HepG2 (cell line): ENCODE measurements at regions not wholly inside any gene's neighbourhood (a gene's known extent, or its start where the extent isn't known, plus 50 kb on each side); places are given as distances from the start of the nearest gene placed in this dataset.
A peak's percentile ranks its signal among the peaks of the same experiment; 100 is the strongest.

Experiments
- ATAC-seq: fragments of 200-7000 bp; cut with Tn5 transposase; 3 replicates; pipeline ENCODE4 v1.9.1; 2020; ENCODE audit warnings: mild to moderate bottlenecking, moderate library complexity
- BruUV-seq: library from RNA; stranded (reverse); fragments of 400-500 nt; replicated peaks from 2 replicates; lab custom pipeline; 2021; lab: Mats Ljungman, UMichigan
- CTCF ChIA-PET: fragments of 300-600 bp; formaldehyde crosslinking; extraction: SDS; loops from one replicate; lab custom pipeline; 2021; ENCODE audit warnings: low total read pairs, inconsistent platforms, low intra/inter-chr PET ratio; lab: Yijun Ruan, JAX
- POLR2A ChIA-PET: fragments of 350-600 bp; sonication (Branson Sonifier 250); formaldehyde crosslinking; loops from one replicate; lab custom pipeline; 2020; ENCODE audit warnings: antibody characterized with exemption, inconsistent platforms; lab: Yijun Ruan, JAX
- DNase-seq: peaks from one replicate; pipeline ENCODE4 v3.0.0-alpha.2; 2015; ENCODE audit warnings: low spot score
- FAIRE-seq: peaks from 3 replicates; lab custom pipeline; 2011; peaks lifted over from hg19 to GRCh38; lab: Jason Lieb, UNC
- H2AFZ ChIP-seq: one replicate; pipeline ENCODE4 v1.6.1; 2011; ENCODE audit warnings: low read length, inconsistent platforms
- H3K27ac ChIP-seq: fragments of 300-600 bp; 3 replicates; pipeline ENCODE4 v1.8.0; 2011; ENCODE audit warnings: mixed run types, mild to moderate bottlenecking, mixed read lengths, low read length, inconsistent platforms; ENCODE audit not compliant: insufficient read depth; ENCODE audit errors: extremely low read length
- H3K27me3 ChIP-seq, 2 experiments: fragments of 200-600 bp in 1 of 2; 2 replicates in 1 of 2; 3 replicates in 1 of 2; pipeline versions ENCODE4 v1.6.0 to v1.8.0; 2011; ENCODE audit warnings: low read length in 2 of 2, mild to moderate bottlenecking in 2 of 2, moderate library complexity in 2 of 2, inconsistent platforms in 1 of 2; ENCODE audit not compliant: insufficient read depth in 2 of 2, control insufficient read depth in 1 of 2
- H3K36me3 ChIP-seq, 2 experiments: fragments of 200-600 bp in 1 of 2; replicated peaks in 1 of 2; 2 replicates in 1 of 2; 3 replicates in 1 of 2; pipeline versions ENCODE4 v1.5.1 to v1.8.0; 2011; ENCODE audit warnings: low read length in 2 of 2, inconsistent platforms in 1 of 2; ENCODE audit not compliant: insufficient read depth in 2 of 2, control insufficient read depth in 1 of 2
- H3K4me1 ChIP-seq: 2 replicates; pipeline ENCODE4 v1.5.1; 2012; ENCODE audit warnings: low read length, inconsistent platforms; ENCODE audit not compliant: insufficient read depth
- H3K4me2 ChIP-seq: 2 replicates; pipeline ENCODE4 v1.6.0; 2011; ENCODE audit warnings: low read depth, low read length, inconsistent platforms
- H3K4me3 ChIP-seq, 3 experiments: fragments of 200-600 bp in 1 of 3; sonication (generic), shearing (Covaris generic) in 1 of 3; replicated peaks in 1 of 3; 2 replicates each; pipeline ENCODE4 v1.5.1; 2011 to 2016; ENCODE audit warnings: low read length in 3 of 3, inconsistent platforms in 2 of 3, low read depth in 2 of 3, mild to moderate bottlenecking in 2 of 3, control low read depth in 1 of 3, mixed read lengths in 1 of 3; ENCODE audit not compliant: insufficient read depth in 1 of 3
- H3K79me2 ChIP-seq: one replicate; pipeline ENCODE4 v1.6.1; 2011; ENCODE audit warnings: low read length, inconsistent platforms; ENCODE audit not compliant: insufficient read depth
- H3K9ac ChIP-seq: 2 replicates; pipeline ENCODE4 v1.6.0; 2011; ENCODE audit warnings: mild to moderate bottlenecking, low read depth, low read length, inconsistent platforms; ENCODE audit not compliant: insufficient read depth
- H3K9me3 ChIP-seq: 2 replicates; pipeline ENCODE4 v1.5.1; 2012; ENCODE audit warnings: mild to moderate bottlenecking, low read length
- H4K20me1 ChIP-seq: 2 replicates; pipeline ENCODE4 v1.6.0; 2011; ENCODE audit warnings: inconsistent platforms, mild to moderate bottlenecking, low read length, moderate library complexity; ENCODE audit not compliant: insufficient read depth
- CEBPB ChIP-seq: IDR thresholded peaks from 2 replicates; pipeline ENCODE4 v1.6.1; 2011; ENCODE audit warnings: low read depth, low read length, improper control_type of control experiment, borderline replicate concordance
- CREB3 ChIP-seq: sonication (generic); formaldehyde crosslinking; IDR thresholded peaks from 2 replicates; pipeline ENCODE4 v1.5.0; 2020; ENCODE audit warnings: missing genetic modification reagents
- FUBP1 ChIP-seq: sonication (generic); formaldehyde crosslinking; IDR thresholded peaks from 2 replicates; pipeline ENCODE4 v1.5.1; 2020; ENCODE audit warnings: missing genetic modification reagents, mild to moderate bottlenecking, borderline replicate concordance
- KLF12 ChIP-seq: sonication (generic); formaldehyde crosslinking; IDR thresholded peaks from 2 replicates; pipeline ENCODE4 v1.4.0; 2020; ENCODE audit warnings: missing genetic modification reagents, borderline replicate concordance
- MTA3 ChIP-seq: sonication (generic); formaldehyde crosslinking; IDR thresholded peaks from 2 replicates; pipeline ENCODE4 v1.4.0; 2020; ENCODE audit warnings: missing genetic modification reagents
- ZNF354B ChIP-seq: sonication (generic); formaldehyde crosslinking; IDR thresholded peaks from 2 replicates; pipeline ENCODE4 v1.8.0; 2022; ENCODE audit warnings: mild to moderate bottlenecking, missing genetic modification reagents
- WGBS: methylation state at CpG from one replicate; pipeline ENCODE4 v1.1.6; 2017; ENCODE audit warnings: low lambda C conversion rate; 5-methylcytosine and 5-hydroxymethylcytosine counted together
- in situ Hi-C: cut with HindIII; loops from 2 replicates; pipeline ENCODE4 v1.10.0; 2017; ENCODE audit warnings: low pct_unique_long_range_greater_than_20kb; ENCODE audit not compliant: extremely low pct_ligation_motif_present
- intact Hi-C: fragments of 100-400 bp; cut with micrococcal nuclease; formaldehyde crosslinking; loops from one replicate; pipeline ENCODE4 v1.10.0; 2022; ENCODE audit not compliant: unreplicated experiment
- TF ChIP-seq, protein P1 (sequence below): sonication (generic); formaldehyde crosslinking; IDR thresholded peaks from 2 replicates; pipeline ENCODE4 v1.8.1; 2023; ENCODE audit warnings: mild to moderate bottlenecking, missing genetic modification reagents, borderline replicate concordance
- TF ChIP-seq, protein P2 (sequence below): sonication (generic); formaldehyde crosslinking; IDR thresholded peaks from 2 replicates; pipeline ENCODE4 v1.4.0; 2020; ENCODE audit warnings: missing genetic modification reagents

GRCh38 chr2:166658901-166659300 lies 164.9 kb upstream of the SCN7A start:
- no TSS peak for BruUV-seq
- no peaks in the 10 kb centered on the region for H3K4me1 ChIP-seq
- no peaks in the 10 kb centered on the region for H3K9me3 ChIP-seq
- no peaks in the 10 kb centered on the region for H3K79me2 ChIP-seq
- H2AFZ ChIP-seq: no peak overlapping the region
- FAIRE-seq (no peak), DNase-seq (no peak), ATAC-seq (no peak)
- no peak overlapping the region for H3K27ac ChIP-seq
- no peak for TF ChIP-seq MTA3 (CRISPR knock-in tag)
- TF ChIP-seq CREB3 (CRISPR knock-in tag): no peak
- TF ChIP-seq FUBP1 (CRISPR knock-in tag): no peak
- TF ChIP-seq, protein P1, sequence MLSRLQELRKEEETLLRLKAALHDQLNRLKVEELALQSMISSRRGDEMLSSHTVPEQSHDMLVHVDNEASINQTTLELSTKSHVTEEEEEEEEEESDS (CRISPR knock-in tag): no peak
- 84% methylated on average over 1 of the region's 1 CpG for WGBS
- POLR2A ChIA-PET: no interaction called here
- CTCF ChIA-PET: no interaction called here
- H3K4me2 ChIP-seq: no peak overlapping the region
- no peak overlapping the region for H3K9ac ChIP-seq
- in situ Hi-C loops (no loop called here), intact Hi-C loops (no loop called here)
- H3K27me3 ChIP-seq: no peaks in the 10 kb centered on the region
- H4K20me1 ChIP-seq: no peaks in the 10 kb centered on the region
- H3K4me3 ChIP-seq: no peak overlapping the region
- H3K36me3 ChIP-seq: no peaks in the 10 kb centered on the region

DNA sequence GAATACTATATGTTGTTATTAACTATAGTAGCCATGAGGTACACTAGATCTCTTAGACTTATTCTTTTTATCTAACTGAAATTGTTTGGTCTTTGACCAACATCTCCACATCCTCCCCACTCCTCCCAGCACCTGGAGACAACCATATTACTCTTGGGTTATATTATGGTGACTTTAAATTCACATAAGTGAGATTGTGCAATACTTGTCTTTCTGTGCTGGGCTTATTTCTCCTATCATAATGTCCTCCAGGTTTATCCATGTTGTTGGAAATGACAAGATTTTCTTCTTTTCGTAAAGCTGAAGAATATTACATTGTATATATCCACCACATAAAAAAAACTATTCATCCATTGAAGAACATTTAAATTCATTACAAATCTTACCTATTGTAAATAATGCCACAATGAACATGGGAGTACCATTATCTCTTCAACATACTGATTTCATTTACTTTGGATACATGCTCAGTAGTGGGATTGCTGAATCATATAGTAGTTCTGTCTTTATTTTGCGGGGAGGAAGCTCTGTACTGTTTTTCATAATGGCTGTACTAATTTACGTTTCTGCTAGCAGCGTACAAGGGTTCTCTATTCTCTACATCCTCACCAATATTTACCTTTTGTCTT lies 159.2 kb upstream of the SCN7A start:
- WGBS: 4% methylated on average over 4 of the region's 4 CpGs
- Histone ChIP-seq H3K4me2 (no peak overlapping the region), H3K79me2 (no peaks in the 10 kb centered on the region), H2AFZ (no peak overlapping the region), H3K4me3 (no peak overlapping the region), H3K27ac (no peak overlapping the region), H4K20me1 (no peaks in the 10 kb centered on the region), H3K36me3 (no peaks in the 10 kb centered on the region), H3K9me3 (no peaks in the 10 kb centered on the region), H3K27me3 (no peaks in the 10 kb centered on the region), H3K4me1 (no peaks in the 10 kb centered on the region), H3K9ac (no peak overlapping the region)
- DNase-seq (peak; percentile 6), ATAC-seq (no peak), FAIRE-seq (no peak)
- TF ChIP-seq, protein P2, sequence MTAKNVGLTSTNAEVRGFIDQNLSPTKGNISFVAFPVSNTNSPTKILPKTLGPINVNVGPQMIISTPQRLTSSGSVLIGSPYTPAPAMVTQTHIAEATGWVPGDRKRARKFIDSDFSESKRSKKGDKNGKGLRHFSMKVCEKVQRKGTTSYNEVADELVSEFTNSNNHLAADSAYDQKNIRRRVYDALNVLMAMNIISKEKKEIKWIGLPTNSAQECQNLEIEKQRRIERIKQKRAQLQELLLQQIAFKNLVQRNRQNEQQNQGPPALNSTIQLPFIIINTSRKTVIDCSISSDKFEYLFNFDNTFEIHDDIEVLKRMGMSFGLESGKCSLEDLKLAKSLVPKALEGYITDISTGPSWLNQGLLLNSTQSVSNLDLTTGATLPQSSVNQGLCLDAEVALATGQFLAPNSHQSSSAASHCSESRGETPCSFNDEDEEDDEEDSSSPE (CRISPR knock-in tag): no peak
- TF ChIP-seq CEBPB: peak; percentile 86
- TF ChIP-seq ZNF354B (CRISPR knock-in tag): no peak
- TF ChIP-seq KLF12 (CRISPR knock-in tag): no peak
- POLR2A ChIA-PET: no interaction called here
- BruUV-seq: no TSS peak
- CTCF ChIA-PET: no interaction called here
- intact Hi-C loops: no loop called here
- in situ Hi-C loops: no loop called here
